T-helper 1 cell treated with Interleukin-12 subunit alpha and Interleukin-12 subunit beta and Interleukin-4 antibody, amounts not matched to agents 30 ng/mL and 1 ng/mL, for 36 hours (primary cell): ENCODE measurements at regions not wholly inside any gene's neighbourhood (a gene's known extent, or its start where the extent isn't known, plus 50 kb on each side); places are given as distances from the start of the nearest gene placed in this dataset.

Experiments used
- intact Hi-C: fragments of 100-400 bp; cut with micrococcal nuclease; formaldehyde crosslinking; loops from one replicate; pipeline ENCODE4 v1.15.1; 2024

GRCh38 chr2:129205176-129205575, 774.3 kb upstream of the RAB6C start:
- intact Hi-C loops: no loop called here

GRCh38 chr2:129205766-129206165, 773.7 kb upstream of the RAB6C start:
- intact Hi-C loops: no loop called here

GRCh38 chr2:129212299-129212958, 767.0 kb upstream of the RAB6C start:
- intact Hi-C loops: no loop called here

GRCh38 chr2:129224022-129224421, 755.4 kb upstream of the RAB6C start:
- intact Hi-C loops: no loop called here

GRCh38 chr2:129224486-129224885, 755.0 kb upstream of the RAB6C start:
- intact Hi-C loops: no loop called here

- intact Hi-C loops: no loop called here
Observed at GRCh38 chr2:129229196-129229595, 750.3 kb upstream of the RAB6C start.

GRCh38 chr2:129229830-129230441, 749.5 kb upstream of the RAB6C start:
- intact Hi-C loops: no loop called here

GRCh38 chr2:129231924-129232323, 747.5 kb upstream of the RAB6C start:
- intact Hi-C loops: no loop called here

GRCh38 chr2:129233166-129233565, 746.3 kb upstream of the RAB6C start:
- intact Hi-C loops: no loop called here

- intact Hi-C loops: no loop called here
Observed at GRCh38 chr2:129233751-129234406, 745.6 kb upstream of the RAB6C start.

GRCh38 chr2:129236601-129237000, 742.9 kb upstream of the RAB6C start:
- intact Hi-C loops: no loop called here

GRCh38 chr2:129237966-129238725, 741.3 kb upstream of the RAB6C start:
- intact Hi-C loops: no loop called here

GRCh38 chr2:129239141-129239540, 740.3 kb upstream of the RAB6C start:
- intact Hi-C loops: no loop called here

GRCh38 chr2:129240061-129240460, 739.4 kb upstream of the RAB6C start:
- intact Hi-C loops: no loop called here

- intact Hi-C loops: no loop called here
Observed at GRCh38 chr2:129242269-129242668, 737.2 kb upstream of the RAB6C start.

- intact Hi-C loops: no loop called here
Observed at GRCh38 chr2:129247751-129248150, 731.7 kb upstream of the RAB6C start.

- intact Hi-C loops: no loop called here
Observed at GRCh38 chr2:129248198-129248597, 731.3 kb upstream of the RAB6C start.

GRCh38 chr2:129252781-129253460, 726.5 kb upstream of the RAB6C start:
- intact Hi-C loops: no loop called here

- intact Hi-C loops: no loop called here
Observed at GRCh38 chr2:129253461-129253812, 726.0 kb upstream of the RAB6C start.

- intact Hi-C loops: no loop called here
Observed at GRCh38 chr2:129254718-129255117, 724.7 kb upstream of the RAB6C start.

GRCh38 chr2:129255610-129256313, 723.7 kb upstream of the RAB6C start:
- intact Hi-C loops: no loop called here
